ENCODE measurements at regions not wholly inside any gene's neighbourhood (a gene's known extent, or its start where the extent isn't known, plus 50 kb on each side); places are given as distances from the start of the nearest gene placed in this dataset.

- DNase-seq (ENCODE audit: low read depth): no peak
- no peak overlapping the region for H3K4me3 ChIP-seq (ENCODE audit: low read depth, low read length)
- no peak for TF ChIP-seq CTCF (IDR thresholded peaks at IDR 0.05; ENCODE audit: insufficient read depth, low read depth, low read length)
Measured at GRCh38 chr16:9463461-9463860, 372.0 kb downstream of the HAPSTR1 start.

- DNase-seq (ENCODE audit: low read depth): no peak
- no peak overlapping the region for H3K4me3 ChIP-seq (ENCODE audit: low read depth, low read length)
- no peak for TF ChIP-seq CTCF (IDR thresholded peaks at IDR 0.05; ENCODE audit: insufficient read depth, low read depth, low read length)
Measured at GRCh38 chr16:9465161-9465560, 373.7 kb downstream of the HAPSTR1 start.

- DNase-seq (ENCODE audit: low read depth): peak; percentile 0
- no peak for TF ChIP-seq CTCF (IDR thresholded peaks at IDR 0.05; ENCODE audit: insufficient read depth, low read depth, low read length)
- no peak overlapping the region for H3K4me3 ChIP-seq (ENCODE audit: low read depth, low read length)
Measured at GRCh38 chr16:9469512-9469911, 378.1 kb downstream of the HAPSTR1 start.

GRCh38 chr16:9476744-9477143 is 385.3 kb downstream of the HAPSTR1 start:
- no peak for TF ChIP-seq CTCF (IDR thresholded peaks at IDR 0.05; ENCODE audit: insufficient read depth, low read depth, low read length)
- DNase-seq (ENCODE audit: low read depth): no peak
- no peak overlapping the region for H3K4me3 ChIP-seq (ENCODE audit: low read depth, low read length)

- DNase-seq (ENCODE audit: low read depth): no peak
- no peak overlapping the region for H3K4me3 ChIP-seq (ENCODE audit: low read depth, low read length)
- no peak for TF ChIP-seq CTCF (IDR thresholded peaks at IDR 0.05; ENCODE audit: insufficient read depth, low read depth, low read length)
Measured at GRCh38 chr16:9479008-9479407, 387.6 kb downstream of the HAPSTR1 start.

GRCh38 chr16:9480503-9480902 is 389.1 kb downstream of the HAPSTR1 start:
- DNase-seq (ENCODE audit: low read depth): no peak
- no peak for TF ChIP-seq CTCF (IDR thresholded peaks at IDR 0.05; ENCODE audit: insufficient read depth, low read depth, low read length)
- no peak overlapping the region for H3K4me3 ChIP-seq (ENCODE audit: low read depth, low read length)

All from fibroblast of villous mesenchyme (primary cell).